Type B pancreatic cell (in vitro differentiated cells): ENCODE measurements at regions not wholly inside any gene's neighbourhood (a gene's known extent, or its start where the extent isn't known, plus 50 kb on each side); places are given as distances from the start of the nearest gene placed in this dataset.

ENCODE experiments used
- DNase-seq: peaks from one replicate; pipeline ENCODE4 v3.0.0; 2021; ENCODE audit warnings: mixed read lengths; ENCODE audit not compliant: unreplicated experiment; ENCODE audit errors: extremely low spot score
- H3K27ac Mint-ChIP-seq: 2 replicates; pipeline ENCODE4 v1.8.0; 2021; ENCODE audit warnings: mild to moderate bottlenecking, mixed read lengths
- H3K27me3 Mint-ChIP-seq: 2 replicates; pipeline ENCODE4 v1.8.0; 2021; ENCODE audit warnings: mixed read lengths
- H3K36me3 Mint-ChIP-seq: 2 replicates; pipeline ENCODE4 v1.8.0; 2021; ENCODE audit warnings: mixed read lengths
- H3K4me1 Mint-ChIP-seq: one replicate; pipeline ENCODE4 v1.8.0; 2021; ENCODE audit warnings: mixed read lengths; ENCODE audit not compliant: unreplicated experiment
- H3K4me3 Mint-ChIP-seq: 2 replicates; pipeline ENCODE4 v1.8.0; 2021; ENCODE audit warnings: mild to moderate bottlenecking, mixed read lengths
- H3K9me3 Mint-ChIP-seq: 2 replicates; pipeline ENCODE4 v1.8.0; 2021; ENCODE audit warnings: mixed read lengths
- TF ChIP-seq, protein P1 (sequence below): fragments of 200-600 bp; sonication (generic); conservative IDR thresholded peaks from 2 replicates; pipeline ENCODE4 v1.5.0; 2021; ENCODE audit warnings: antibody characterized with exemption, mild to moderate bottlenecking

DNA sequence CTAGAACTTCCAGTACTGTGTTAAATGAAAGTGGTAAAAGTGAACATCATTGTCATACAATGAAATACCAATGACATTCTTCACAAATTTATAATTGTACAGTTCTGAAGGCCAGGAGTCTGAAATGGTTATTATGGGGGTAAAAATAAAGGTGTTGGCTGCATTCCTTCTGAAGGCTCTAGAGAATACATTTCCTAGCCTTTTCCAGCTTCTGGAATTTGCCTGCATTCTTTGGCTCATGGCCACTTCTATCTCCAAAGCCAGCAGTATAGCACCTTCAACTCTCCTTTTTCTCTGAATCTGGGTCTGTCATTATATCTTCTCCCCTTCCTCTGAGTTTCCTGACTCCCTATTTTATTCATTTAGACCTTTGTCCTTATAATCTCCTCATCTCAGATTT is 1232.7 kb upstream of the TENM4 start:
- TF ChIP-seq, protein P1, sequence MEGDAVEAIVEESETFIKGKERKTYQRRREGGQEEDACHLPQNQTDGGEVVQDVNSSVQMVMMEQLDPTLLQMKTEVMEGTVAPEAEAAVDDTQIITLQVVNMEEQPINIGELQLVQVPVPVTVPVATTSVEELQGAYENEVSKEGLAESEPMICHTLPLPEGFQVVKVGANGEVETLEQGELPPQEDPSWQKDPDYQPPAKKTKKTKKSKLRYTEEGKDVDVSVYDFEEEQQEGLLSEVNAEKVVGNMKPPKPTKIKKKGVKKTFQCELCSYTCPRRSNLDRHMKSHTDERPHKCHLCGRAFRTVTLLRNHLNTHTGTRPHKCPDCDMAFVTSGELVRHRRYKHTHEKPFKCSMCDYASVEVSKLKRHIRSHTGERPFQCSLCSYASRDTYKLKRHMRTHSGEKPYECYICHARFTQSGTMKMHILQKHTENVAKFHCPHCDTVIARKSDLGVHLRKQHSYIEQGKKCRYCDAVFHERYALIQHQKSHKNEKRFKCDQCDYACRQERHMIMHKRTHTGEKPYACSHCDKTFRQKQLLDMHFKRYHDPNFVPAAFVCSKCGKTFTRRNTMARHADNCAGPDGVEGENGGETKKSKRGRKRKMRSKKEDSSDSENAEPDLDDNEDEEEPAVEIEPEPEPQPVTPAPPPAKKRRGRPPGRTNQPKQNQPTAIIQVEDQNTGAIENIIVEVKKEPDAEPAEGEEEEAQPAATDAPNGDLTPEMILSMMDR, result no peak
- no peak overlapping the region for H3K27ac Mint-ChIP-seq
- H3K9me3 Mint-ChIP-seq, result peaks cover 3% of the 10 kb centered on the region
- H3K4me1 Mint-ChIP-seq, result no peaks in the 10 kb centered on the region
- H3K27me3 Mint-ChIP-seq, result no peaks in the 10 kb centered on the region
- DNase-seq, result no peak
- H3K36me3 Mint-ChIP-seq, result no peaks in the 10 kb centered on the region
- no peak overlapping the region for H3K4me3 Mint-ChIP-seq

DNA sequence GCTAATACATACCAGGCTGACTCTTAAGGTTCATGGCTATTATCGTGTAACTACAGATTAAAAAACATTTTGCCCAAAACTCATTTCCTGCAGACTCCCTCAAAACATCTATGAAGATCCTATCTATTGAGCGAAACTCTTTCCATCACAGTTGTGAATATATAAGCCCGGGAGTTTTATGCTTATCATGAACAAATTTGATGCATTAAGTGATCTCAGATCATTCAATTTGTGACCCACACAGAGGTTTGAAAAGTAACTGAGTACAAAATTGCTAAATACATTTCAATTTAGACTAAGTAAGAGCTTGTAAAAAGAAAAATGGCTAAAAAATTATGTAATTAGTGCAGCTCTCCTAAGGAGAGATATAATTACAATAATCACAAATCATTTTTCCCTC is 1228.8 kb upstream of the TENM4 start:
- no peak for DNase-seq
- Mint-ChIP-seq H3K36me3 (no peaks in the 10 kb centered on the region), H3K9me3 (no peaks in the 10 kb centered on the region), H3K27me3 (peaks cover 8% of the 10 kb centered on the region), H3K4me1 (no peaks in the 10 kb centered on the region), H3K4me3 (no peak overlapping the region), H3K27ac (no peak overlapping the region)
- TF ChIP-seq, protein P1, result no peak

DNA sequence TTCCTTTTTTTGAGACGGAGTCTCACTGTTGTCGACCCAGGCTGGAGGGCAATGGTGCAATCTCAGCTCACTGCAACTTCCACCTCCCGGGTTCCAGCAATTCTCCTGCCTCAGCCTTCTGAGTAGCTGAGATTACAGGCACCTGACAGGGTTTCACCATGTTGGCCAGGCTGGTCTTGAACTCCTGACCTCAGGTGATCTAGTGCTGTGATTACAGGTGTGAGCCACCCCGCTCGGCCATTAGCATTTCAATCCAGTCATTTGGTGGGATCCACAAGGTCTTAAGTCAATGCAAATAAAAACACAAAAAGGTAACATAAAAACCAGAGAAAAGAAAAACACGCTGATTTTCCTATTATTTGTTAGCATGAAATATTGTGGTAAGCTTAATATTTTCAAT is 1227.2 kb upstream of the TENM4 start:
- TF ChIP-seq, protein P1, result no peak
- Mint-ChIP-seq H3K9me3 (no peaks in the 10 kb centered on the region), H3K36me3 (no peaks in the 10 kb centered on the region), H3K4me1 (no peaks in the 10 kb centered on the region), H3K27me3 (peaks cover 13% of the 10 kb centered on the region), H3K4me3 (no peak overlapping the region), H3K27ac (no peak overlapping the region)
- DNase-seq, result no peak

DNA sequence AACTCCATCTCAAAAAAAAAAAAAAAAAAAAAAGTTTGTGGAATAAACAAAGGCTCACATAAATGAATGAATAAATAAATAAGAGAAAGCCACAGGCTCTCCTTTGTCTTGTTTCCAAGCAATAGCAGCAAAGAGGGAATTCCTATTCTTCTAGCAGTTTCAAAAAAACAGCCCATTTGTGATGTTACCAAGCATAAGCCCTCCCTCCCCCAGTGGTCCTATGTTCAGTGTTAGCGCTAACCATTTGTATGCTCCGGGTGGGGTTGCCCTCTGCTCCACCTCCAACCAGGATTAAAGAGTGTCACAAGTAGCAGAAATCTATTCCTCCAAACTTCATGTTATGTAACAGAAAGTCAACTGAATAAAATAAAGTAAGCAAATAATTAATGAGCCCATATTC is 1215.0 kb upstream of the TENM4 start:
- no peak for DNase-seq
- TF ChIP-seq, protein P1, result no peak
- no peaks in the 10 kb centered on the region for H3K9me3 Mint-ChIP-seq

DNA sequence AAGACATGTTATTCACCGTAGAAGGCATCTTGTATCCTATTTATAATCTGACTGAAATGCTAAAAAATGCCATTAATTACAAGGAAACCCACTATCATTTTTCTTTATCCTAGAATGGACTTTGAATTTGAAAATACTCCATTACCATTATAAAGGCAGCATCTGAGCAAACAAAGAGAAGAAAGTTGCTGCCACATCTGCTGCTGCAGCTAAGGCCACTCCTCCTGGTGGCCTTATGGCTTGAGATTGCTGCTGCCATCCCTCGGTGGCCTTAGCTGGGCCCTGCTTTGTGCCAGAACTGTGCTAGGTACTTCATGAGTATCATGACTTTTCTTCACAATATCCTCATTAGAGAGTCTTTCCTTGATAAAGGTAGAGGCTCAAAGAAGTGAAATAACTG is 1210.1 kb upstream of the TENM4 start:
- Mint-ChIP-seq H3K27me3 (no peaks in the 10 kb centered on the region), H3K4me1 (peaks cover 5% of the 10 kb centered on the region), H3K27ac (no peak overlapping the region)

More for the DNA sequence above, 1215.0 kb upstream of the TENM4 start:
- H3K36me3 Mint-ChIP-seq, result peaks cover 3% of the 10 kb centered on the region
- no peak overlapping the region for H3K27ac Mint-ChIP-seq
- H3K27me3 Mint-ChIP-seq, result no peaks in the 10 kb centered on the region
- no peak overlapping the region for H3K4me3 Mint-ChIP-seq
- no peaks in the 10 kb centered on the region for H3K4me1 Mint-ChIP-seq

DNA sequence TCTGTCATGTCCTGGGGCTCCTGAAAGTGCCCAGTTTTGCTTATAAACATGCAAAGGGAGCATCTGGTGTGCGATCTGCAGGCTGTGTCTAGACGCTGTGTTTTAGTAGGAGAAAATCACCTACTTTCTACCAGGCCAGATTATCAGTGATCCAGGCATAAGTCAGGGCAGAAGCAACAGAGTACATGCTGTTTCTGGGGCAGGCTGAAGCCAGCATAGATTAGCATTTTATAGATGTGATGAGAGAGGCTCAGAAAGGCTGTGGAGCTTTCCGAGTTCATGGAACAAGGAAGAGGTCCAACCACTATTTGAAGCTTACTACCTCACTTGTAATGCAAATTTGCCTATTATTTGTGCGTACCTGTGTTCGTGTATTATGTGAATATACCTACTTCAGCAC is 1208.4 kb upstream of the TENM4 start:
- H3K27me3 Mint-ChIP-seq, result no peaks in the 10 kb centered on the region
- no peaks in the 10 kb centered on the region for H3K9me3 Mint-ChIP-seq
- peaks cover 3% of the 10 kb centered on the region for H3K36me3 Mint-ChIP-seq
- no peak overlapping the region for H3K27ac Mint-ChIP-seq
- H3K4me3 Mint-ChIP-seq, result no peak overlapping the region
- peaks cover 5% of the 10 kb centered on the region for H3K4me1 Mint-ChIP-seq
- DNase-seq, result no peak
- TF ChIP-seq, protein P1, result no peak

More for the DNA sequence above, 1210.1 kb upstream of the TENM4 start:
- Mint-ChIP-seq H3K9me3 (no peaks in the 10 kb centered on the region), H3K4me3 (no peak overlapping the region), H3K36me3 (peaks cover 3% of the 10 kb centered on the region)
- TF ChIP-seq, protein P1, result no peak
- no peak for DNase-seq
